NT2/D1 (cell line): ENCODE measurements at regions not wholly inside any gene's neighbourhood (a gene's known extent, or its start where the extent isn't known, plus 50 kb on each side); places are given as distances from the start of the nearest gene placed in this dataset.

Experiments used
- SUZ12 ChIP-seq: IDR thresholded peaks from 2 replicates; pipeline ENCODE4 v1.6.1; 2011; ENCODE audit not compliant: insufficient read length, insufficient read depth; ENCODE audit errors: extremely low read depth
- ZNF274 ChIP-seq: IDR thresholded peaks from 2 replicates; pipeline ENCODE4 v1.6.1; 2011; ENCODE audit warnings: mild to moderate bottlenecking, low read depth, low read length

GRCh38 chr12:93237235-93237915 lies 140.3 kb upstream of the NUDT4 start:
- no peak for TF ChIP-seq ZNF274
- TF ChIP-seq SUZ12, result no peak
